Left colon (tissue), 2 donors: ENCODE measurements at regions not wholly inside any gene's neighbourhood (a gene's known extent, or its start where the extent isn't known, plus 50 kb on each side); places are given as distances from the start of the nearest gene placed in this dataset.
"Not testable (repeated sequence)": the region's sequence is repeated elsewhere in the genome, so short reads cannot be mapped to it uniquely, and the experiment has no call there.

Experiments
- ATAC-seq: fragments of 200-7000 bp; cut with Tn5 transposase; one replicate; pipeline ENCODE4 v1.9.1; 2020; ENCODE audit warnings: mild to moderate bottlenecking, moderate library complexity
- DNase-seq, 2 donors: peaks; one replicate each; pipeline ENCODE4 v3.0.0-alpha.2; 2020
- intact Hi-C, 2 donors: fragments of 100-400 bp; cut with DNase I in 1 of 2; cut with micrococcal nuclease in 1 of 2; formaldehyde crosslinking; loops; one replicate each; pipeline versions ENCODE4 v1.11.2 to v1.14.0; 2022; cut with DNase I, micrococcal nuclease
- donor health status: DM: no; HTN: no; CAD: no.
- donor health status: DM: yes; HTN: yes; CAD: no.

DNA sequence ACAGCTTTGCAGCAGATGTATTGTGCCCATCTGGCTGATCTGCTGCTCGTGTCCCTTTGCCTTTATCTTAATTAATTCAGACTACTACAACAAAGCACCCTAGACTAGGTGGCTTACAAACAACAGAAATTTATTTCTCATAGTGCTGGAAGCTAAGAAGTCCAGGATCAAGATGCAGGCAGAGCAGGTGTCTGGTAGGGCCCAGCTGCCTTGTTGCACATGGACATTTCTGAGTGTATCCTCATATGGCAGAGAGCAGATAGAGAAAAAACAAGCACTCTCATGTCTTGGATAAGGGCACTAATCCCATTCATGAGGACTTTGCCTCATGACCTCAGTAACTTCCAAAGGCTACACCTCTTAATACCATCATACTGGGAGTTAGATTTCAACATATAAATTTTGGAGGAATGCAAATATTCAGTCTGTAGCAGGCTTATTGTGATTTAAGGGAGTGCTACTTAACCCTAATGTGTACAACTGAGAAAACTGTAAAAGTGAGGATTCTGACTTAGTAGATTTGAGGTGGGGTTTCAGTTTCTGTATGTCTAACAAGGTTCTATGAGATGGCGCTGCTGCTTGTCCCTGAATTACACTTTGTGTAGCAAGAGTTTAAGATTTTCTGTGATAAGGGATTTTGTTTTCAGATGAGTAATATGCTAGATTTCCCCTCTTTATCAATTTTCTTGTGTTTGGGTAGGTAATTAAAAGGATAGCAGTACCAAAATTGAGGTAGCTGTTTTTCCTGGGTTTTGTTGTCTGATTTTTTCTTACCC lies 473.2 kb upstream of the TECRL start:
- intact Hi-C loops = no loop called here
- ATAC-seq = no peak
- DNase-seq = no peak

DNA sequence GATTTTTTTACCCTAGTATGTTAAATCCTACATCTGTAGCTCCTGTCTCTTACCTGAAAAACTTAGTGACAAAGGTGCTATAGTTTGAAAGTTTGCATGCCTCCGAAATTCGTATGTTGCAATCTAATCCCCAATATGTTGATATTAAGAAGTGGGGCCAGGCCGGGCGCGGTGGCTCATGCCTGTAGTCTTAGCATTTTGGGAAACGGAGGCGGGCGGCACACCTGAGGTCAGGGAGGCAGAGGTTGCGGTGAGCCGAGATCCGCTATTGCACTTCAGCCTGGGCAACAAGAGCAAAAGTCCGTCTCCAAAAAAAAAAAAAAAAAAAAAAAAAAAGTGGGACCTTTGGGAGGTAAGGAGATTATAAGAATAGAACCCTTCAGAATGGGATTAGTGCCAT lies 471.3 kb upstream of the TECRL start:
- intact Hi-C loops = no loop called here
- no peak for DNase-seq
- no peak for ATAC-seq

DNA sequence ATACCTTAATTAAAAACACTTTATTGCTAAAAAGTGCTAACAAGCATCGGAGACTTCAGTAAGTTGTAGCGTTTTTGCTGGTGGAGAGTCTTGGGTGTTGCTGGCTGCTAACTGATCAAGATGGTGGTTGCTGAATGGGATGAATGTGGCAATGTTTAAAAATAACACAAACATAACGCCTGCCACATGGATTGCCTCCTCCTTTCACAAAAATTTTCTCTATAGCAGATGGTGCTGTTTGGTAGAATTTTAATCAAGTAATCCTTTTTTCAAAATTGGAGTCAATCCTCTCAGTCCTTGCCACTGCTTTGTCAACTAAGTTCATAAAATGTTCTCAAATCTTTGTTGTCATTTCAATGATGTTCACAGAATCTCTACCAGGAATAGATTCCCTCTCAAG lies 466.8 kb upstream of the TECRL start:
- DNase-seq (no peak), ATAC-seq (no peak)
- intact Hi-C loops = no loop called here

DNA sequence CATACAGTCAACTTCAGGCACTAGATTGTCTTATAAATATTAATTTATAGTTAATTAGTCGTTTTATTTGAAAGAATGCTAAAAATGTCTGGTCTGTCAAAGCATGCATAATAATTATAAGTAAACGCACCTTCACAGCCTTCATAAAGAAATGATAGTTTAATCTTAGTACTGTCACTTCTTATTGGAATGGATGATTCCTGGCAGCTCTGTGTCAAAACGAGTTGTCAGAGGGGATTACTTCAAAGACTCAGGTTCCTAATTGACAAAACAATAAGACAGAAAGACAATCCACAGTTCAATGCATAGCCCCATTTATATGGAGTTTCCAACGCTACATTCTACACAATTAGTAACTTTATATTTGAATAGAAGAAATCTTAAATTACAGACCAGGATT lies 461.3 kb upstream of the TECRL start:
- ATAC-seq (no peak), DNase-seq (no peak)
- intact Hi-C loops = no loop called here

DNA sequence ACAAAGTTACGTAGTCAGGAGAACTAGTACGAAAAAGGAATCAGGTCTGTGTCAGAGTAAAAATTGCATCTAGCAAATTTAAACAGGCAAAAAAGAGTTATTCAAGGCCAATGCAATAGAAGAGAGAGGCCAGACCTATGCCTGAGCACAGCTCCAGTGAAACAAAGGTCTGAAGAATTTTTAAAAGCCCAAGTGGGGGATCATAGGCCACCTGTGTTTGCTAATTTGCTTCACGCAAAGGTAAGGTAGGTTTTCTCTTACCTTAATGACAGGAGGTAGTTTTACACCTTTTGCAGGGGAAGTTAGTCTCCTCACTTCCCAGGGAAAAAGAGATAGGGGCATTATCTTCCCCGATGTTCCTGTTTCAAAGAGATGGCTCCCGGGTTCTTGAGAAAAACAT lies 448.6 kb upstream of the TECRL start:
- DNase-seq (no peak), ATAC-seq (no peak)
- intact Hi-C loops = no loop called here

DNA sequence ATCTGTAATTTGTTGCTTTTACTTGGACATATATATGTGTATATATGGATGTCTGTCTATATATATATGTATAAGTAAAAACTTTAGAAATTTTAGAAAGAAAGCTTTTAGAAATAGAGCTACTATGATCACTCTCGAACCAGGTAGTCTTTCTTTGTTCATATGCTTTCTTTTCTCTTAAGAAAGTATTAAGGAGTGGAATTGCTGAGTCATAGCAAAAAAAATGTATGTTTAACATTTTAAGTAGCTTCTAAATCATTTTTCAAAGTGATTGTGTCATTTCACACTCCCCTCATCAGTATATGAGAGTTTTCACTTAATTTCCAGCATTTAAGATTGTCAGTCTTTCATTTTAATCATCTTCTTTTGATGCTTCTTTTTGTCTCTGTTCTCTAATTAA lies 447.9 kb upstream of the TECRL start:
- intact Hi-C loops = no loop called here
- ATAC-seq = no peak
- DNase-seq = no peak

DNA sequence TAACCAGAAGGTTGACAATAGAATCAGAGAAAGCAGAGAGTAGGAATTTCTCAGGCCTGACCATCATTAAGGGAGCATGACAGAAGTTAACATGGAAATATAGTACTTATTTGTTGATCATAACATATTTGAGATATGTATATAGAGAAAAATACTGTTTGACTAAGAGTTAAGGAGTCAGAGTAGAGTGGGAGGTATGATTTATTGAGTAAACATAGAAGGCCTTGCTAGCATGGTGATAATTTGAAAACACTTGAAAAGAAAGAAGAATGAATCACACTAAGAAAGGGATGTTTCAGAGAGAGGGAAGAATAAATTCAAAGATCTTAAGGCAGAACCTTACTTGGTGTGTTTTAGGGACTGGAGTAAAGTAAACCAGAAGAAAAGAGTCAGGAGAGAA lies 437.2 kb upstream of the TECRL start:
- no peak for ATAC-seq
- DNase-seq = no peak
- intact Hi-C loops = no loop called here

DNA sequence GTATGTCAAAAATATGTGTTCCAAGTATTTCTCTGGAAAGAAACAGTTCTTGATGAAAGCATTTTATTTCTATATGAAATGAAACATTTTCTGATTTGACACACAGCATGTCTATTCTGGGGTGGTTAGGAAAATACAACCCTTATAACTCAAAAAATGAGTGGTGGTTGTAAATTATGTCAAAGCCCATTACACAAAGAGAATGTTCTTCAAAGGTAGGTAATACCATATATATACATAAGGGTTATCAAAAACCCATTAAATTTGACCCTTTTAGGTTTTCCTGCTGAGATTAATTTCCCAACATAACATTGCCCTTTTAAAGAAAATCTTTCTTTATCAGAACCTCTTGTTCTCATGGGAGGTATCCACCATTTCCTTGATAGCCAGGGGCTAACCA lies 420.5 kb upstream of the TECRL start:
- ATAC-seq = no peak
- DNase-seq = no peak
- intact Hi-C loops = no loop called here

DNA sequence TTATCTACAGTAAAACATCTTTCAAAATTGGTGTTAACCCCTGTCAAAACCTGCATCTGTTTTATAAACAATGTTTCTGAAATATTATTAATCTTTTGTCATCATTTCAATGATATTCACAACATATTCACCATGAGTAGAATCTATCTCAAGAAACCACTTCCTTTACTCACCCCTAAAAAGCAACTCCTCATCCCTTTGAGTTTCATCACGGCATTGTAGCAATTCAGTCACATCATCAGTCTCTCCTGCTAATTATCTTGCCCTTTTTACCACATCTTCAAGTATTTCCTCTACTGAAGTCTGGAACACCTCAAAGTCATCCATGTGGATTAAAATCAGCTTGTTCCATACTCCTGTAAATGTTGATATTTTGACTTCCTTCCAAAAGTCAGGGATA lies 415.3 kb upstream of the TECRL start:
- no peak for DNase-seq
- intact Hi-C loops = no loop called here
- ATAC-seq = no peak

DNA sequence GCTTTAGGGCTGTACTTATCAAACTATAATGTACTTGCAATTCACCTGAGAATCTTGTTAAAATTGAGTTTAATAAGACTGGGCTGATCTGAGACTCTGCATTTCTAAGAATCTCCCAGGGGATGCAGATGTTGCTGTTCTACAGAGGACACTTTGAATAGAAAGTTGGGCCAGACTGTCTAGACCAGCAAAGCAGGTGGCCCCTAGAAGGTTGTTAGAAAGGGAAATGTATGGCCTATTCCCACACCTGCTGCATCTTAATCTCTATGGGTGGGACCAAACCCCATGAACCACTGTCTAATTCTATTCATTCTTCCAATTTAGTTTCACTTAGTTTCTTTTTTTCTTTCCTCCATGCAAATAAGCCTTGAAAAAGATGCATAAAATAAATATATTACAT lies 413.2 kb upstream of the TECRL start:
- DNase-seq (no peak), ATAC-seq (no peak)
- intact Hi-C loops = no loop called here

DNA sequence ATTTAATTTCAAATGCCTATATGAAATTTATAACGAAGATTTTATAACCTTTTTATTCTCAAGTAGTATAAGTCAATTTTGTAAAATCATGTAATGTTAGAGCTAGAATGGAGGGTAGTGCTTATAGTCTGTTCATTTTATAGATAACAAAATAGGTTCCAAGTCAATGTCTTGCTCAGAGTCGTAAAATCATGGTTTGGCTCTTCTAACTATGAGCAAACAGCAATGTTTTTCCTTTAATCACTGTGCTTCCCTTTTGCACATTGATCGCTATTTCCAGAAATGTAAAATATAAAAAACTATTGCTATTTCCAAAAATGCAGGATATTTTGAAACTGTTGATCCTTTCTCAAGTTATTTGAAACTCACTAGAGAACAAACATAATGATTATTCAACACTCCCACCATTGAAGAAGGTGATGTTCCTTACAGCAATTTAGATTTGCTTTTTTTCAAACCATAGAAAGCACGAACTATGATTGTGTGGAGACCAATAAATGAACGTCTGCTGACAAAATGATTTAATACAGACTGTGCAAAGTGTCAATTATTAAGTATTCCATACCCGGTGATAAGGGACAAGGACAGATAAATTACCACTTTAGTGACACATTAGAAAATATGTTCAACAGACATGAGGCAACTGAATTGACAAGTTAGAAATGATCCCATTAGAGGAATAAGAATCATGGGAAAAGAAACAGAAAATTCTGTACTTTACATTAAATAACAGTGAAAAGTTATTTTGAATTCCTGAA lies 412.1 kb upstream of the TECRL start:
- DNase-seq = no peak
- no peak for ATAC-seq
- intact Hi-C loops = no loop called here

DNA sequence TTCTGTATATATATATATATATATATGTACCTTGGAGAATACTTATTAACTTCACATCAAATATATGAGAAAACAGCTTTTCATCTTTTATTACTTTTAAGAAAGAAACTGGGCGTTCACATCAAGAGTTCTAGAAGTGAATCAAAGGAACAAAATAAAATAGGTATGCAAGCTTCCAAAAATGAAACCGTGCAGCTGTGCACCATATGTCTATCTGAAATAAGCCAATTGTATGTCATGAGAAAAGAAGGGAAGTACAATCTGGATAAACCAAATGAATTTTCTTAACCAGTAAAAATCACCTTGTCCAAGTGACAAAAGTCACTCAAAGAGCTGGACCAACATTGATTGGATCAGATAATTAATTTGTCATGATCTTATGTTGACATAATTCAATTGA lies 405.4 kb upstream of the TECRL start:
- intact Hi-C loops = no loop called here
- no peak for ATAC-seq
- no peak for DNase-seq

DNA sequence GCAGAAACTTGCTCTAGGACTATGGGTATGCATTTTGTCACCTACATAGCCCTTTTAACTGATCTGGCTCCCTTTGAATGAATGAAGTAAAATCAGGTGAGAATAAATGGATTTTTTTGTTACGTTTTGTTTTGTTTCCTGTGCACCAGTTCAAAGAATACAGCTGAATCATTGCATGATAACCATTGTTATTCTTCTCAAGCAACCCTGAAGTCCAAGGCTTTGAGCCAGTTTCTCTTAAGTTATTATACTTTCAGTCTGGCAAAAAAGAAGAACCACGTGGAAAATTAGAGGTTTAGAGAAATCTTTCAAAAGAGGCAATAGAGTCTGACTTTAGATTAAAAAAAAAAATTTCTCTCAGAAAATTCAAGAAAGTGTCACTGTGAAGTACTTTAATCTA lies 398.6 kb upstream of the TECRL start:
- intact Hi-C loops = no loop called here
- DNase-seq (no peak), ATAC-seq (no peak)

DNA sequence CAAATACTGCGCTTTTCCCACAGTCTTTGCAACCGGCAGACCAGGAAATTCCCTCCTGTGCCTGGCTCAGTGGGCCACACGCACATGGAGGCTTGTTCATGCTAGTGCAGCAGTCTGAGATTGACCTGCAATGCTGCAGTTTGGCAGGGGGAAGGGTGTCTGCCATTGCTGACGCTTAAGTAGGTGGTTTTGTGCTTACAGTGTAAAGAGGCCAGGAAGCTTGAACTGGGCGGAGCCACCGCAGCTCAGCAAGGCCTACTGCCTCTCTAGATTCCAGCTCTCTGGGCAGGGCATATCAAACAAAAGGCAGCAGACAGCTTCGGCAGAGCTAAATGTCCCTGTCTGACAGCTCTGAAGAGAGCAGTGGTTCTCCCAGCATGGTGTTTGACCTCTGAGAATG lies 390.5 kb upstream of the TECRL start:
- ATAC-seq = no peak
- DNase-seq = no peak
- intact Hi-C loops = no loop called here

DNA sequence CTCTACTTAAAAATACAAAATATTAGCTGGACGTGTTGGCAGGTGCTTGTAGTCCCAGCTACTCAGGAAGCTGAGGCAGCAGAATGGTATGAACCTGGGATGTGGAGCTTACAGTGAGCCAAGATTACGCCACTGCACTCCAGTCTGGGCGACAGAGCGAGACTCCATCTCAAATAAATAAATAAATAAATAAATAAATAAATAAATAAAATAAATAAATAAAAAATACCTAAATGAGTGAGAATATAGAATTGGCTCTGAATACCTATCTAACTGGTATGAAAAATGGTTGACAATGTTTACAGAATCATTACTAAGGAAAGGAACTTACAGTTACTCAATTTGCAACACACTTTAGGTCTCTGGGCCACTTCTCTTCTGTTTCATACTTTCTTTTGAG lies 389.6 kb upstream of the TECRL start:
- intact Hi-C loops, ATAC-seq, DNase-seq: not testable (repeated sequence)

DNA sequence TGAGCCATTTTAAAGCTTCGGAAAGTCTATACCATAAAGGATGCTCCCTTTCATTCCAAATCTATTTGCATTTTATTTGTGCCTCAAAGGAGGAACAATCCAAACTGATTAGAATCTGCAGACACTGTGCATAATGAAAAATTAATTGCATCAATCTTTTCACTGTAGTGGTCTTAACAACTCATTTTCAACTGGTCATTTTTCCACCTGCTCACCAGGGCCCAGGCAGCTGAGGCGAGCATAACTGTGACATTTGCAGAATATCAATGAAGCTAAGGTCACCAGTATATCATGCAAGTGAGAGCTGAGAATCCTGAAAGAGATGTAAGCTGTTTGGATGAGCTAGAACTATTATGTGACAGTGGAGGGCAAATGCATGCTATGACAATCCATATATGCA lies 387.3 kb upstream of the TECRL start:
- no peak for DNase-seq
- intact Hi-C loops = no loop called here
- no peak for ATAC-seq

DNA sequence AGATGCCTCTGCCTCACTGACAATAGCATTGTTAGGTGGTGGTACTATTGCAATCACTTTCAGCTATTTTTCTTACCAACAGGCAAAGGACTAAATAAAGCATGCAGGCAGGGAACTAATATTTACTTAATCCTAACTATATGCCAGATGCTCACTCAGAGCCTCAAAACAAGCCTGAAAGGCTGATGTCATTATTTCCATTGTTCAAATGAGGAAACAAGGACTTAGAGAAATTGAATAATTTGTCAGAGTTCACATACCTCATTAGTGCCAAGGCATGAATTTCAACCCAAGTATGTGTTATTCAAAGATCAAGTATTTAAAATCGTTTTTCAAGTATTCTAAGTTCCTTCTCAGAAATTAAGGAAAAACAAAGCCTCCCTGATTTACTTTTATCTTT lies 374.9 kb upstream of the TECRL start:
- intact Hi-C loops = no loop called here
- no peak for DNase-seq
- ATAC-seq = no peak

DNA sequence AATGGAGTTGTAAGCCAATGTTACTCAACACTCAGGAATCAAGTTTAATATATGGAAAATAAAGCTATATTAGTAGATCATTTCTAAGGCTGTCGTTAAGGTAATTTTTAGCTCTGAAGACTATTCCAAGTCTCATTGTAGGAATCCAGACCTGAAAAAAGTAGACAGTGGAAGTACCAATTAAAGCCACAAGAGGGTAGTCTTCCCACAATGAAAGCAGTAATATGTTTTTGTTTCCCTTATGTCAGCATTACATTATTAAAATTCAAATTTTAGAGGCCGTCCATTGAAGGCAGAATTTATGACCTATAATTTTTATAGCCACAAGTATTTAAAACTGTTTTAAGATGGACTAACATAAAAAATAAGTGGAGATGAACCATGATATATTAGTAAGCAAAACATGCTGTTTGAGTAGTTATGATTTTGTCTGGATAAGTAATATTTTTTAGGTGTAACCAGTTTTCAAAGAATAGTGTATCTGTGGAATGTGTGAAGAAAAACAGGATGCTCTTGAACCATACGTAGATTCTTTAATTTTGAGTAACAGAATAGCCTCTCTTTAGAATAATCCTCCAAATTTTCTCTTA lies 372.6 kb upstream of the TECRL start:
- DNase-seq (no peak), ATAC-seq (no peak)
- intact Hi-C loops = no loop called here

DNA sequence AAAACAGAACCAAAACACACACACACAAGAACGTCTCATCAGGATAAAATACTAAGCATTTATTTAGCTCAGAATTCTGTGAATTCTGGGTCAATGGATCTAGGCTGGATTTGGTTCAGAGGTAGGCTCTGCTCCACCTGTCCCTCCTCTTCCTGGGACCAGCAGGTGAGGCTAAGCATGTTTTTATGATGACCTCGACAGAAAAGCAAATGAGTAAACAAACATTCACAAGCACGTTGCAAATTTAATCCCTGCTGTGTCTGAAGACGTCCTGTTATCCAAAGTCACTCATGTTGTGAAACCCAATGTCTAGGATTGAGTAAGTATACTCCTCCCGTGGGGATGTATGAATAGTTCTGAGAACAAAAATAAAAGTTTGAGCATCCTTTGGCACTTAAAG lies 371.4 kb upstream of the TECRL start:
- intact Hi-C loops = no loop called here
- DNase-seq = no peak
- ATAC-seq = no peak

DNA sequence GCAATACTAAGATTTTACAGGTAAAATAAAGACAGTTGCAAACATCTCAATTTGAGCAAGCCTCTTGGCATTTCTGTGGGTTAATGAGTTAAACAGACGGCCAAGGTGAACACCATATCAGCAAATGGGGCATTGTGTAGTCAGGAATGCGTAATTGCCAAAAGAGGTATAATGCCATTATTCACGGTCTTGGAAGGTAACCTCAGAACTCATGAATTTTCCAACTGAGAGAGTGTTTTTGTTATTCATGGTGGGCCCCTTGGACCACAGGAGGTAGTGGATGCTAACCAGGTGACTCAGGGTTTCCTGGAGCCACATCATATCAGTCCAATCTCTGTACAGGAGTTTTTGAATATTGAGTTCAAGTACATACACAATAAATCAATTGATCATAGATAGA lies 368.0 kb upstream of the TECRL start:
- ATAC-seq = no peak

DNA sequence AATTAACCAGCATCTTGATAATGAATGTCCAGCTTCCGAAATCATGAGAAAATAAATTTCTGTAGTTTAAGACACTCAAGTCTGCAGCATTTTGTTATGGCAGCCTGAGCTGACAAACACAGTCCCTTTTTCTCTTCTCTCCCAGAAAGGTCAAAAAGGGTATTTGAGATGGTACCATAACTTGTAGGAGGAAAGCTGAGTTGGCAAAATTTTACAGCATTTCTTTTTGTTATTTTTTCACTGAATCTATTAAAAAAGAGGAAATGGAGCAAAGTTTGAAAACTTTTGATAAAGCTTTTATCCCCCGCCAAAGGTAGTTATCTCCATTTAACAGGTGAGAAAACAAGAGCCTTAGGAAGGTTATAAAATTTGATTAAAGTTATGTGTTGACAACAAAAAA lies 367.6 kb upstream of the TECRL start:
- no peak for DNase-seq
- intact Hi-C loops = no loop called here
- ATAC-seq = no peak

More for the DNA sequence above, 368.0 kb upstream of the TECRL start:
- DNase-seq = no peak
- intact Hi-C loops = no loop called here
